OCI-M1 (cell line): ENCODE measurements at regions not wholly inside any gene's neighbourhood (a gene's known extent, or its start where the extent isn't known, plus 50 kb on each side); places are given as distances from the start of the nearest gene placed in this dataset.

Experiments used
- DNase-seq: peaks from one replicate; lab custom pipeline; 2025; lab: John Stamatoyannopoulos, UW

DNA sequence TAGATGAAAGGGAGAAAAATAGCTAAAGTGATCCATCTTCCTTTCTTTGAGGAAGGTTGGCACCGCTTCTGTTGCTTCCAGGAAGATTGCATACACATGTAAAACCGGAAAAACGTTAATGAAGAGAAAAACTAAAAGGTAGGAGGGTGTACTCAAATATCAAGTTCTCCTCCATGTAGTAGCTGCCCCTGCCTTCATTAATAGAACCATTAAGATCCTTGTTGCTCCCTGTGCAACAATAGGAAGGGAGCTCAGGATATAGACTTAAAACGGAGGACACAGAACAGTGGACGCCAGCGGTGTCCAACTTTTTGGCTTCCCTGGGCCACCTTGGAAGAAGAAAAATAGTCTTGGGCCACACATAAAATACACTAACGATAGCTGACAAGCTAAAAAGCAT lies 118.9 kb downstream of the TMEM174 start:
- no peak for DNase-seq

DNA sequence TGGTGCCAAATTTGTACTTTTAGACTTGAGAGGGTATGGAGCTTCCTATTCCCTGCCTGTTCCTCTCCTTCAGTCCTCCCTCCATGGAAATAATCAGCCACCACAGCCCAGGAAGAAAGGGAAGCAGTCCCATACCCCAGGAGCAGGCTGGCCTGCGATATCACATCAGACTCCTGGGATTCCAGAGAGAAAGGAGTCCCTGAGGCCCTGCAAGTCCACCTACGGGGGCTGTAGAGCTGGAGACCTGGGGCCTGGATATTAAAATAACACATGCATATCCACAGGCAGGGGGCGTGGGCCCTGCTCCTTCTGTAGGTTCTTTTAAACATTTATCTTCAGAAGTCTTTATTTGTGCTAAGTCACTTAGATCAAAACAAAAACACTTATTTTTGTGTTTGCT lies 117.2 kb downstream of the TMEM174 start:
- DNase-seq = no peak

DNA sequence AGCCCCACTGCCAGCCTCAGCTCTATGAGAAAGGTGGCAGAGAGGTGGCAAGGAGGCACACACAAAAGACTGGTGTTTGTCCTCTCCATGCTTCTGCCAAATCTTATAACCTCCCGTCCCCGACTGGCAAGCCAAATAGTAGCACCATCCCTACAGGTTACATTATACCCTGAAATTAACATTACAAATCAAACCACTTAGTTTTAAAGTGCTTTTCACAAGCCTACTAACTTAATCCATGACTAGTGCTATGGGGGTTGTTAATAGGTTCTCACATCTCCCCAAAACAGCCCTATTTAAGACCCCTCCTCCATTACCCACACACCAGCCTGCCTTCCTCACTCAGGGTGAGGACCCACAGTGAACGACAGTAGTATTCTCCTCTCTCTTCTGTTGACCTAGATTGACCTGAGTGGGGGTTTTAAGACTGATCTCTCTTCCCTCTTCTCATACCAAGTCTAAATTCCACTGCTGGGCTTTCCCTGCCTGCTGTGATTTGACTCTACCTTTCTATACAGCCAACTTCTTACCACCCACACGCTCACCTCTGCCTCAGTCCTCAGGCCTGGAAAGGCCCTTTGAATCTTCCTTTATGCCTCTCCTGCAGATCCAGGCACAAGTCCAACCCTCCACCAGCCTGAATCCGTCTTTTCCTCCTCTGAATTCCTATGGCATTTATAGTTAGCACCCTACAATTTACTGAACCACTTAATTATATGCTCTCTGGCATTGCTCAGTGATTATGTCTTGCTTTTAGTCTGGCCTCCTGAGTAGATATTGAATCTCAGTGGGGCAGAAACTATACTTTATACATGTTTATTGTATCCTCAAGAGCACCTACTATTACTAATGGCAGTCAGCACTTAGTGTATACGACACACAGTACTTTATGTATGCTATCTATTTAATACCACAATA lies 116.1 kb downstream of the TMEM174 start:
- DNase-seq = no peak

DNA sequence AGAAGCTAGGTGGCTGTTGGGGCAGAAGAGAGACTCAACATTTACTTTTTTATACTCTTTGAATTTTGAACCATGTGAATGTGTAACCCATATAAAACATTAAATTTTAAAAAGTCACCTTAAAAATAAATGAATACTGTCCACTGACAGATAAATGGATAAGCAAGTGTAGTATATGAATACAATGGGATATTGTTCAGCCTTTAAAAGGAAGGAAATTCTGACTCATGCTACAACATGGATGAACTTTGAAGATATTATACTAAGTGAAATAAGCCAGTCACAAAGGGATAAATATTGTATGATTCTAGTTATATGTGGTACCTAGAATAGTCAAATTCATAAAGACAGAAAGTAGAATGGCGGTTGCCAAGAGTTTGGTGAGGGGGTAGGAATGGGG lies 113.9 kb downstream of the TMEM174 start:
- DNase-seq = no peak

DNA sequence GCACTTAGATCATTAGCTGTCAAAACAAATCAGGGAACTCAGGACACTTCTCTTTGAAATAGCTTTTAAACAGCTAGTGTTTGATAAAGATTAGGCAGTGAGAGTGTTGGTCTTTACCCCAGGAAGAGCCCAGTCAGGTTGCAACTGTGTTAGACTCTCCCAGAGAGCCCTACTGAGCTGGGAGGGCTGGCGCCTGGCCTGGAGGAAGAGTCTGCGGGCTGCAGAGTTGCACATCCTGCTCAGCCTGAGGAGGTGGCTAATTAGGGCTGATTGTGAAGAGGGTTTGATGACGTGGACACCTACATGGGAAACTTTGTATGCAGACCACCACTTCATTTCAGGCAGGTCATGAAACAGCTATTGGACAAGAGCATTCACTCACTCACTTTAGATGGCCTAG lies 112.0 kb downstream of the TMEM174 start:
- no peak for DNase-seq

DNA sequence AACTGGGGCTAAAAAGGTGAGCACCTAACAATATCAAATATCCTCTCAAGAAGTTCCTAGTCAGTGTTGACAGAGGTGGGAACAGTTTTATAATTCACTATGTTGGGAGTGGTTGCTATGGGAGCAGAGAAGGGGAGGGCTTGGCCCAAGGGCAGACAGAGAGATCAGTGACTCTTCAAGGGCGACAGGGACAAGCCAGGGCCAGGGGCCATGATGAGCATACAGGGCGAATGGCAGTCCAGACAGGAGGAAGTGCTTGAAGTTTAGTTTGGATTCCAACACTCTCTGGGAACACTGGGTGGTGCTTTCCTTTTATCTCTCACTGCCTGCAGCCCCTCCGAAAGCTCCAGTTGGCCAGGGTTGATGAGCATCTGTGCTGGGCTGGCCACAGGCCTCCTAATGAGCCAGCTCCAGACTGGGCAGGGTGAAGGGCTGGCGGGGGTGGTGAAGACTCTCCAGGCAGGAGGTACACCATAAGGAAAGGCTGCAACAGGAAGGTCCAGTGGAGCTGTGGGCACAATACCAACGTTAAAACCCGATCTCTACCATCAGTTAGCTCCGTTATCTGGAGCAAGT lies 111.3 kb downstream of the TMEM174 start:
- no peak for DNase-seq

DNA sequence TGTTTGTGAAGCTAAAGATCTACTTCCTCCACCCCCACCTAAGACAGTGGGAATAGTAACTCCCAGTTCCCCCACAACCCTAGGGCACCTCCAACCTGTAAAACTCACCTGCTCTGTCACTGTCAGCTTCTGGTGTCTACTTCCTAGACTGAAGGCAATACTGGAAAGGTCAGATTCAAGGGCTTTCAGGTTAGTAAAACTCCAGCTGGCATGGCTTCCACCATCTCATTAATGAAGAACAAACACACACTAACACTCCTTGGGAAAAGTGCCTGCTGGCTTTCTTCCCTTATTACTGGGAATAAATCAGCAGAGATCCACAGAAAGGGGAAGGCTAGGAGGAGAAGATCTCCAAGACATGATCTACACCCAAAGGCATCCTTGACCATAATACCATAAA lies 109.9 kb downstream of the TMEM174 start:
- DNase-seq = no peak

DNA sequence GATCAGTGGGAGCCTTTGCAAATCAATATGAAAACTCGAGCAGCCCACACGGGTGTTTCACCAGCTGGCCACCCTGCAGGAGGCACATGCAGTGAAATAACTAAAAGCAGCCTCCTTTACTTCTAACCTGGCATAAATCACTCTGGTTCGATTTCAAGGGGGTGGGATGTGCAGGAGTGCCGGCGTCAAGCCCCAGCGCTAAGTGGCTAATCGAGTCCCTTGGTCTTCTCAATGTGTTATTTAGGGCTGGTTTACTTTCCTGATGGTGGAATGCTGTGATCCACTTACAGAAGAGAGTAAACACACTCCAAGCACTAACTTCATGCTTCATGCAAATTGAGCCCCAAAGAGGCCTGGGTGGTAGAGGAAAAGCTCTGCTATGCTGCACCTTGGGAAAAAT lies 109.4 kb downstream of the TMEM174 start:
- DNase-seq = no peak

DNA sequence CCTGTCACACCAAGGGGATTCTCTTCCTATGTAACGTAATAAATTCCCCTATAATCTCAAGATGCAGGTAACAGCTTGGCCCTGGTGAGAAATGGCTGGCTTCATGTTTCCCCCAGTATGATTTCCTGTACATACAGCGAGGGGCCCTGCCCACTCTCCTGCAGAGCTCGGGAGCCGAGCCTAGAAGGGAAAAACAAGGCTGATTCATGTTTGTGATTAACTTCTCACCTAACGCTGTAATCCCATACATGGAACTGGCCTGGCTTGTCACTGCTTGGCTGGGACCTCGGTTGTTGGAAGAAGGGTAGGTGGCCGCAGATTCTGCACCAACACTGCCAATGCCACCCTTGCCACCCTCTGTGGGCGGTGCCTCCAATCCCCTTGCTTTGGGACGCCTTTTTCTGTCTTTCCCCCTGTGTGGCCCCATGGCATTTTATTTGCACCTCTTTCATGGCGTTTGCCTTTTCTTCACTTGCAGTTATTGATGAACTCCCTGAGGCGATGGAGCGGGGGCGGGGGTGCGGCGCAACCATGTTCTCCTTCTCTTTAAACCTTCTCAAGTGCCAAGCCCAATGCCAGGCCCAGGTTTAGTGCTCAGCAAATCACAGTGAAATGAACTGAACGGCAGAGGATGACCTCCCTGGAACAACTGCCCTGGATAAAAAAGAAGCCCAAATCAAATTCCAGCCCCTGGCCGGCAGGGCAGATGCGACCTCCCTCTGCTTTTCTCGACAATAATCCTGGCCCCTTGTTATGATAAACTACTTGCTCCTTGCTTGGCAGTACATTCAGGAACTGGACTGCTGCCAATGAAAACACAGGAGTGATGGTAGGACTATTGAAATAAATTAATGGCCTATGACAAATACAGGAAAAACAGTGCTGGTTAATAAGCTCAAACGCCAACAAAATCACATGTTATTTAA lies 108.1 kb downstream of the TMEM174 start:
- DNase-seq = no peak

DNA sequence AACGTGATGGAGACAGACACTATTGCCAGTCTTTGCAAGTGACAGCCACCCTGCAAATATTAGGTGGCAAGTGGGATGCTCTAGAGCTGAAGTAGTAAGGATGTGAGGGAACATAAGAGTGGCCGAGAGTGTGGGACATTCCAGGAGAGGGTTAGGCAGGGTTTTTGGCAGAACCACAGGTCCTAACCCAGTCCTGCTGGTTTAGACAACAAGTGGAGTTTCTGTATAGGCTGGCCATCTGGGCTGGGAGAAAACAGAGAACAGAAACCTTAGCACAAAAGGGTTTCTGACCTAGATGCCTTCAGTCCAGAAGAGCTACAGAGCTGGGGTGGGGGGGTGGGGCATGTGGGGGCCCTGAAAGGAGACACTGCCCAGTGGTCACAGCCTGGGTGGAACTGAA lies 107.4 kb downstream of the TMEM174 start:
- no peak for DNase-seq

DNA sequence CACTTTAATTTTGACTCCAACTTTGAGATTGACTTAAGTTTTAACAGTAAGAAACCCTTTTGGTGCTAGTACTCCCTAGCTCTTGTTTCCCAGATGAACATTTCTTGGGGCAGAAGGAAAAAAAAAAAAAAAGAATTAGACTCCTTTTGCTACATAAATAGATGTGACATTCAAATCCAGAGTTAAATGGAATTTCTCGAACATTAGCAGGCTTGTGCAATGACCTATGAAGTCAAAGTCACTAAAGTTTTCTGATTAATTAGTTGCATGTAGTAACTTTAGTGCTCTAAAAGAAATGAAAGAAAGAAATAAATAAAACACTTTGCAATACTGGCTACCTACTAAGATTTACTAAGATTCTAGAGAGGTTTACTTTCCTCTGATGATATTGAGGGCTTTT lies 106.8 kb downstream of the TMEM174 start:
- DNase-seq = no peak

DNA sequence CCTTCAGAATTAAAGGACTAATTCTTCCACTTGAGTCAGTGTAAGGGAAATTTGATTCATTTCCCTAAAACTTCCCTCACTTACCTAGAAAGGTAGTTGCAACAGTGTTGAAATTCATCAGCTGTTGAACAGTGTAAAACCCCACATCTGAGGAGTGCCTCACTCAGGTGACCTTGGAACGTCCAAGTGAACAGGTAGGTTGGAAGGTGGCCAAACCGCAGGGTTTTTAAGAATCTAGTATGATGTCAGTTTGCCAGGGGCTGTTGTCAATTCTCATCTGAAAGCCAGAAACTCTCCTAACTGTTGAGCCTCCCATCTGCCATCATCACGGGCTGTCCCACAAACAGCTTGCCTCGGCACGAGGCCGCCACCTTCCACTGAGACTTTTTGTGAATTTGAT lies 105.7 kb downstream of the TMEM174 start:
- no peak for DNase-seq

DNA sequence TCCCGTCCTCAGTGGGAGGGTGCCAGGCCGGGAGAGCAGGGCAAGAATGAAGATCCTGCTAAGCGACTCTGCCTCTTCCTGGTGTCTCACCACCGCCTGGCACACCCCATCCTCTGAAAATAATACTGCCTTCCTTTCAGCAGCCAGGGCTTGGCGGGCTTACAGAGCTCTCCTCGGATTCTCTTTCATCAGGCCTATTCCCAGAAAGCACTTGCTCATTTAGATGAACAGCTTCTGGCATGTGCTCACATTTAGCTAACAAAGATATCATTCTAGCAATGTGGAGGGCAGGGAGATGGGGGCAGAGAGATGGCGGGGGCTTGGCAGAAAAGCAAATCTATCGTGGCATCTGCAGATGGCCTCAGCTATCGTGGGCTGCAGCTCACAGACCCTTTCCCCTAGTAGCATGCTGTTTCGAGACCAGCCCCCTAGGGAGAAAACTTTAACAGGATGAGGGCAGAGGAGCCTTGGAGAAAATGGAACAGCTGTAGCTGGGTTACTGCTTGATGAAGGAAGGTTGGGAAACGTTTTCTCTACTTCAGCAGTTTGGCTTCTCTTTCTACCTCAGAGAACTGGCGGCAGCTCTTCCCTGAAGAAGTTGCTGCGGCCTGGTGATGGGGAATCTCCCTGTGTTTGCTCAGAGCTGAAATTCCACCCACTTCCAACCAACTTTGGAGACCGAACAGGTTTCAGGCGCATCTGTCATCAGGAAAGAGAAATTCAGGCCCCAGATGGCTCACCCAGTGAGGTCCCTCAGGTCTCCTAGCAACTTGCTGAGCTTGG lies 102.1 kb downstream of the TMEM174 start:
- DNase-seq = no peak

DNA sequence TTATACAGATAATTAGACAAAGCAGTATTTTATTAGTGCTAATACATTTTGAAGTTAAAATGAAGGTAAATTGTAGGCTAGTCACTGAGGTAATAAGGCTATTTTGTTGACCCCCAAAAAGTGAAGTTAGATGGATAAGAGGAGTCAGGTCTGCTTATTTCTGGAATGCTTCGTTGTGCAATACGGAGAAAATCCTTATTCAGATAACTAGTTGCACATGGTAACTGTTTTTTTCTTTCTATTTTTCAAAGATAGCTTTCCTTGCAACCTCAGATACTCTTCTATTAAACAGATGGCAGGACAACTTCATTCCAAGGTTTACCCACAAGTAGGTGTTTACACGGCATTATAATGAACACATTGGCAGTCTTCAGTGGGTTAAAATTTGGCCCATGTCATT lies 101.1 kb downstream of the TMEM174 start:
- no peak for DNase-seq

DNA sequence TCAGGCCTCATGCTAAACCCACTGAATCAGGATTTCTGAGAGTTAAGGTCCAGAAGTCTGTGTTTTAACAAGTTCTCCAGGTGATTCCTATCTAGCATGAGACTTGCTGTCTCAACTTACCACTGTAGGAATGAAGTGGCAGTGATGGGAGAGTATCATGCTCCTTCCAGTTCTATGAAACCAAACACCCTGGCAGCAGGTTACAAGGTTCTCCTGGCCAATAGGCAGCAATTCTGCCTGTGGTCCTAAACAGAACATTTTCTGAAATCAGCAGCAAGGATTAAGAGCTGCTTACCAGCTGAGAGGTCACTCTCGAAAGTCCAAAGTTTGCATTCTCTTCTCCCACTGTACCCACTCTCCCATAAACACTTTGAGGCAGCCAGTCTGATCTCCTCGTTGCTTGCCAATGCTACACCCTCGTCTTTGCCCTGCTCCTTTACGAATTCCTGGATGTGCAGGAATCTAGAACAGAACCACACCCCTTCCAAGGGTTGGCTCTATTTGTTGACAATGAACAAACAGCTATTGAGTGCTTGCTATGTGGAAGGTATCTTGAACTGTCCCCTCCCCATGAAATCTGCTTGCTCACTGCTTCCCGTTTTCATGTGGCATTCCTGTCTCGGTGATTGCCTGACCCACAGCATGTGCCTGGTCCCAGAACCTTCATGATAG lies 100.5 kb downstream of the TMEM174 start:
- DNase-seq = peak; percentile 19

DNA sequence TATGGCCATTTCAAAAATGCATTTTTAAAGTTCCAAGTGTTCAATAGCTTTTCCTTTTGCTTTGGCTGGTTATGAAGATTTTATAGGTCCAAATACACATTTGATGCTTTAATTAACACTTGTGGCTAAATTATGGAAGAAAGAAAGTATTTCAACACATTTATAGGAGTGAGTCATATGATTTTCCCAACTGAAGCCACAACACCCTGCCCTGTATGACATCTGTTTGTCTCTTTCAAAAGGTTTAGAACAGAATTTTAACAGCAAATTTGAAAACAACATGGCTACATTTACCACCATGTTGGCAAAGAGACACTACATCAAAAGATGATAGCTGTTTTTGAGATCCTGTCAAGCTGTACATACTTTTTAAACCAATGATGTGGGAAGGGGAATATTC lies 99.4 kb downstream of the TMEM174 start:
- no peak for DNase-seq

DNA sequence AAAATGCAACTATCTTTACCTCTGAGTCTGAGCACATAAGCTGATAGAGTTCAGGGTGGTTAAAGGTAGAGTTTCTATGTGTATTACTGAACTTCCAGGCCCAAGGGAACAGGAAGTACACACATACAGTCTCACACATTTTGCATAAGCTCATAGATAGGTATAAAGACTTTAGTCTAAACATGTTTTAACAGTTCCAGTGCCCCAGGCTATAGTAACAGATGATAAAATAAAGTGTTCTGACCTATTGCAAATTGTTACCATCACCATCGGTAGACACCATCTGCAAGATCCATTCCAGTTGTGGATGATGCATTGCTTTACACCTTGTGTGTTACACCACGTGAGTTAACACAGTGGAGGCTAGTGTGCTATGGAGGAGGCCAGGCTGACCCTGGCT lies 95.8 kb downstream of the TMEM174 start:
- no peak for DNase-seq

DNA sequence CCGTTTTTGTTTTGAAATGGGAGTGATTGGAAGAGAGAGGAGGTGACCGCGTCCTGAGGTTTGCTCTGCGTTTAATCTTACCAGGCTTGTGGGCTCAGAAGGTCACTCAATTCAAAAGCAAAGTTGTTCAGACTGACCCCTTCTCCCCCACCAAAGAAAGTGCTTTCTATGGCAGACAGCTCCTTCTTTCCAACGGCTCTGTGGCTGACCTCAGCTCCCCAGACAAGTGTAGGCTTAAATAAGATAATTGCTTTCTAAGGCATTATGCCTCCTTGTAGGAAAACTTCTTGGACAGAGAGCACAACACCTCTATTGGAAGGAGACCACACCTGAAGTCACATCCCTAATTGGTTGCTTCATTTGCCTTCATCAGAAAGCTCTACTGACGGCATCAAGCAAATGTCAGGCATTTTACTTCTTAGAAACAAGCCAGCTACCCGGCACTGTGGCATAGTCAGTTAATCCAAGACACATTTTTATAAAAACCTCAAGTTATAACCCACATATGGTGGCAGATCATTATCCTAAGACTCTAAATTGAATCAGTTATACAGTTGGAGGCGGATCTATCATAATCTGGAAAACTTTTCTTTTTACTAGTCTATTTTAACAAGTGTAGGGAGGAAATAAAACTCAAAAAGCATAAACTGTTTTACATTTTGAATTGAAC lies 94.9 kb downstream of the TMEM174 start:
- DNase-seq = no peak

DNA sequence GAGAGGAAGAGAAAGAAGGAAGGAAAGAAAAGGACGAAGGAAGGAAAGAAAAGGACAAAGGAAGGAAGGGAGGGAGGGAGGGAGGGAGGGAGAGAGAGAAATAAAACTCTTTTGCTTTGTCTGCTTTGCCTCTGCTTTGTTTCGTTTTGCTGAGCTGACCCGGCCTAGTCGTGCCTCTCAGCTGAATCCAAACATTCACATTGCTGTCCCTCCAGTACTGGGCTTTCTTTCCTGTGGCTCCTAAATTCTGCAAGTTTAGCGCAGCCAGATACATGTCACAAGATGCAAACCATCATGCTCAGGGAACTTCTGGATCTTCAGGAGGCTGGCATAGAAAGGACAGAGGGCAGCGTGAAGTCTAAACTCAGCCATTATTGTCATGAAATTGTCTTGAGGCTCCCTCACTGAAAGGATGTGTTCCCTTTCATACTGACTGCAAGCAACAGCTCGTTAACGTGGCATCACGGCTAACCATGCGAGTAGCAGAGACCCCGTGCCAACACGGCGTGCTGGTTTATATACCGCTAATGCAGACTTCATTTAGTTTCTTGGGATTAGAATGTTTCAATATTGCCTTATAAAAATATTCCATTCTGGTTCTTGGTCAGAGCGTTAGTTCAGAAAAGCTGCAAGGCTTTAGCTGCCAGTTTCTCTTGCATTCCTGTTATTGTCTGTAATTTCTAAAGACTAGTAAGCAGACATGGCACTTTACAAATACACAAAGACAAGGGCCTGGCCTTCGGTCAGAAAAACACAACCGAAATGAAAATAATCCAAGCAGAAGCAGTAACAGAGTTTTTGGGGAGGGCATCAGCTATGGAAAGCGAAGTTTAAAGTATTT lies 94.2 kb downstream of the TMEM174 start:
- no peak for DNase-seq
